ENCODE measurements at regions not wholly inside any gene's neighbourhood (a gene's known extent, or its start where the extent isn't known, plus 50 kb on each side); places are given as distances from the start of the nearest gene placed in this dataset.
"Not testable (repeated sequence)": the region's sequence is repeated elsewhere in the genome, so short reads cannot be mapped to it uniquely, and the experiment has no call there.

DNA sequence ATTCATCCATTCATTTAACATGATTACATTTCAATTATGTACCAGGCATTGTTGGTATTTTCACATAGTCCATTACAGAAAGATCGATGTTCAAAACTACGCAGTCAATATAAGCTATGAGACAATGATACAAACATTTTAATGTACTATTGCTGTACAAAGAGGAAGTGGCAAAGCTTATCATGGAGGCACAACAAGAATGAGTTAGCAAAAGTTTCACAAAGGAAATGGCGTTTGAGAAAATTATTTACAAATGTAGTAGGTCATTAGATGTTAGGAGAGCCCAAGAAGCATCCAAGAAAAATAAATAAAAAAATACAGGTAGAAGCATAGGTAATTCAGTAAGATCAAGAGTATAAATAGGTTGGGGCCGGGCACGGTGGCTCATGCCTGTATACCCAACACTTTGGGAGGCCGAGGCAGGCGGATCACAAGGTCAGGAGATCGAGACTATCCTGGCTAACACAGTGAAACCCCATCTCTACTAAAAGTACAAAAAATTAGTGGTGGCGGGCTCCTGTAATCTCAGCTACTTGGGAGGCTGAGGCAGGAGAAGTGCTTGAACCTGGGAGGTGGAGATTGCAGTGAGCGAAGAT is 1730.8 kb upstream of the CELF4 start:
- Mint-ChIP-seq H3K36me3 (no peaks in the 10 kb centered on the region), H3K27ac (no peak overlapping the region), H3K9me3 (peaks cover 9 to 24% of the 10 kb centered on the region in 2 donors)
- DNase-seq (ENCODE audit: low spot score in 2 of 2), result no peak
- ATAC-seq, result no peak

DNA sequence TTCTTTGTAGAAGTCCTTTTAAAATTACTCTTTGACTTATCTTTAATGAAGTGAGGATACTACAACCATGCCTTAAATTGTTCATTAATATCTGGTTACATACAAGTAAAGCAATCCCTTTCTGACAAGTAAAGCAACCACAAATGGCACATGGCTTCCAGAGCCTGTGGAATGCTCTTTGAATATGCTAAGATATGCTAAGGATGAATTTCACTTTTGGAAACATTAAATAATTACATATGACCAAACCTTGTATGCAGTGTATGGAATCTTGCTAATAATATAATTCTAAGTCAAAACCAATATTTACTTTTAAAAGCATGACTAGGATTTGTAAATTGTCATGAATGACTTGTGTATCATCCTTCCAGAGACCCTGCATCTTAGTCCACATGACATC is 1711.2 kb upstream of the CELF4 start:
- ATAC-seq (no peak), DNase-seq (ENCODE audit: low spot score in 2 of 2) (no peak)
- Mint-ChIP-seq H3K36me3 (no peaks in the 10 kb centered on the region), H3K9me3 (peaks cover 29 to 34% of the 10 kb centered on the region in 2 donors), H3K27ac (no peak overlapping the region)

GRCh38 chr18:39274535-39274934 is 1708.9 kb upstream of the CELF4 start:
- Mint-ChIP-seq H3K27ac (no peak overlapping the region), H3K9me3 (peaks cover 24 to 33% of the 10 kb centered on the region in 2 donors), H3K36me3 (no peaks in the 10 kb centered on the region)
- ATAC-seq (no peak), DNase-seq (ENCODE audit: low spot score in 2 of 2) (no peak)

- no peak for ATAC-seq
- H3K27ac Mint-ChIP-seq, result no peak overlapping the region
- no peaks in the 10 kb centered on the region for H3K36me3 Mint-ChIP-seq
- DNase-seq (ENCODE audit: low spot score in 2 of 2), result no peak
- H3K9me3 Mint-ChIP-seq, result peaks cover 19 to 21% of the 10 kb centered on the region in 2 donors
These were observed 1706.6 kb upstream of the CELF4 start for GRCh38 chr18:39272230-39272629.

GRCh38 chr18:39271654-39272053 is 1706.1 kb upstream of the CELF4 start:
- Mint-ChIP-seq H3K27ac (no peak overlapping the region), H3K36me3 (no peaks in the 10 kb centered on the region), H3K9me3 (peaks cover 18 to 20% of the 10 kb centered on the region in 2 donors)
- DNase-seq (ENCODE audit: low spot score in 2 of 2) (no peak), ATAC-seq (no peak)

DNA sequence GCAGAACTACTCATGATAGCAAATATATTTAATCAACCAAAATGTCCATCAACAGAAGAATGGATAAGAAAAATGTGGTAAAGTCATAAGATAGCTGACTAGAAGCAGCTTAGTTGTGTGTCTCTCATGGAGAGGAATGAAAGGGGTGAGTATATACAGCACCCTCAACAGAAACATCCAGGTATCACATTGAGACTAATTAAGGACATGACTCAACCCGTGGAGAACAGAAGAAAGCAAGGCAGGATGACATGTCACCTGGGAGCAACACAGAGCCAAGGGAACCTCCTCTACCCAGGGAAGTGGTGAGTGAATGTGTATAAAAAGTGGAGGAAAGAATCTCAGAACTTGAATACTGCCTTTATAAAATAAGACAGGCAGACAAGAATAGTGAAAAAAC is 1695.0 kb upstream of the CELF4 start:
- no peak overlapping the region for H3K27ac Mint-ChIP-seq
- DNase-seq (ENCODE audit: low spot score in 2 of 2) (no peak), ATAC-seq (no peak)
- H3K36me3 Mint-ChIP-seq, result peaks cover 0 to 18% of the 10 kb centered on the region in 2 donors
- peaks cover 12 to 19% of the 10 kb centered on the region in 2 donors for H3K9me3 Mint-ChIP-seq

GRCh38 chr18:39259736-39260135 is 1694.1 kb upstream of the CELF4 start:
- H3K36me3 Mint-ChIP-seq, result peaks cover 0 to 15% of the 10 kb centered on the region in 2 donors

DNA sequence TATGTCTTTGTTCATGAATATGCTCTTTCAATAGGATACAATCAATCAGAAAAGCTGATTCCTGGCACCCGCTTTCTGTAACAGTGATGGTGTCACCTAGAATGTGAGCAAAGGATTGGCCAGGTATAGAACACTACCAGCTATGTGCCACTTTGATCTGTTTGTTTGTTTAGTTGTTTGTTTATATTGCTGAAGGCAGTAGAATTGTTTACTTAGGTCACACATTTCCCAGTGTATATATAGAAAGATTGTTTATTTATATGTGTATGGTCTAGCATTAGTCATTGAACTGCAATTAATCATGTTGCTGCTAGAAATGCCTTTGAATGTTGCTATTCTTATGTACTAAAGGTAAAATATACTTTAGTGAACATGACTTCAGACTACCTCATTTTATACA is 1678.6 kb upstream of the CELF4 start:
- ATAC-seq (no peak), DNase-seq (ENCODE audit: low spot score in 2 of 2) (no peak)
- Mint-ChIP-seq H3K36me3 (no peaks in the 10 kb centered on the region), H3K9me3 (peaks cover 7 to 10% of the 10 kb centered on the region in 2 donors), H3K27ac (no peak overlapping the region)

More at GRCh38 chr18:39259736-39260135, 1694.1 kb upstream of the CELF4 start:
- Mint-ChIP-seq H3K27ac (no peak overlapping the region), H3K9me3 (peaks cover 12 to 17% of the 10 kb centered on the region in 2 donors)
- no peak for ATAC-seq
- no peak for DNase-seq (ENCODE audit: low spot score in 2 of 2)

GRCh38 chr18:39241534-39241933 is 1675.9 kb upstream of the CELF4 start:
- H3K9me3 Mint-ChIP-seq, result peaks cover 7 to 8% of the 10 kb centered on the region in 2 donors
- no peak for DNase-seq (ENCODE audit: low spot score in 2 of 2)
- no peak overlapping the region for H3K27ac Mint-ChIP-seq
- no peak for ATAC-seq
- no peaks in the 10 kb centered on the region for H3K36me3 Mint-ChIP-seq

DNA sequence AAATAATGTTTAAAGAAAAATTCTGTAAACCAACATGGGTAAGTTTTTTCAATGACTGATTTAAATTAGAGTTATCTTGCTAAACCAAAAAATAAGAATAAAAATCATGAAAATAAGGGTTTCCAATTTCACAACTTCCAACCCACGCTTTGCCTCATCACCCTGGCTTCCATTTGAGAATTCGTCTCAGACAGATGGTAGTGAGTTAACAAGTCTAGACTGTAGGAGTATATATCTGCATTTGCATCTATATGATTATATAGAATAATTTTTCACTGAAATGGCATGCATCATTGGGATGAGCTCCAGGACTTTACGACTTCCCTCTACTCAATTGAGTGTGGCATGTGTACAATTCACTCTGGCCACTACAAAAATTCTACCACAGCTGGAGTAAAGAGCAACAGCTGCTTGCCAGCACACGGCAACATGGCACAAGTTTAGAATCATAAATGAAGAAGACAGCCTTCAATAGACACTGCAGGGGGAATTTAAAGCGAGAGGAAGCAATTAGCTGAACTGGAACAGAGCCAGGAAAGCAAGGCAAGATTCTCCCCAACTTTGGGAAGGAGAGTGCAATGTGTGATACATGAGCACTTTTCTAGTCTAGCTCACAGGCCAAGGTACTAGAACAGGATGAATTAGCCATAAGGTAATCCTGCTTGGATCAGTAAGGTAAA is 1673.5 kb upstream of the CELF4 start:
- Mint-ChIP-seq H3K36me3 (no peaks in the 10 kb centered on the region), H3K9me3 (peaks cover 7 to 8% of the 10 kb centered on the region in 2 donors), H3K27ac (no peak overlapping the region)
- DNase-seq (ENCODE audit: low spot score in 2 of 2) (no peak), ATAC-seq (no peak)

GRCh38 chr18:39235118-39235719 is 1669.6 kb upstream of the CELF4 start:
- no peaks in the 10 kb centered on the region for H3K36me3 Mint-ChIP-seq
- H3K27ac Mint-ChIP-seq, result no peak overlapping the region
- H3K9me3 Mint-ChIP-seq, result peaks cover 6 to 19% of the 10 kb centered on the region in 2 donors
- DNase-seq (ENCODE audit: low spot score in 2 of 2), result no peak
- no peak for ATAC-seq

- Mint-ChIP-seq H3K27ac (no peak overlapping the region), H3K9me3 (peaks cover 15 to 33% of the 10 kb centered on the region in 2 donors), H3K36me3 (no peaks in the 10 kb centered on the region)
- ATAC-seq, result no peak
- no peak for DNase-seq (ENCODE audit: low spot score in 2 of 2)
These were observed 1667.3 kb upstream of the CELF4 start for GRCh38 chr18:39232937-39233336.

GRCh38 chr18:39232490-39232889 is 1666.9 kb upstream of the CELF4 start:
- no peak for DNase-seq (ENCODE audit: low spot score in 2 of 2)
- no peak overlapping the region for H3K27ac Mint-ChIP-seq
- no peak for ATAC-seq
- peaks cover 13 to 30% of the 10 kb centered on the region in 2 donors for H3K9me3 Mint-ChIP-seq
- no peaks in the 10 kb centered on the region for H3K36me3 Mint-ChIP-seq

DNA sequence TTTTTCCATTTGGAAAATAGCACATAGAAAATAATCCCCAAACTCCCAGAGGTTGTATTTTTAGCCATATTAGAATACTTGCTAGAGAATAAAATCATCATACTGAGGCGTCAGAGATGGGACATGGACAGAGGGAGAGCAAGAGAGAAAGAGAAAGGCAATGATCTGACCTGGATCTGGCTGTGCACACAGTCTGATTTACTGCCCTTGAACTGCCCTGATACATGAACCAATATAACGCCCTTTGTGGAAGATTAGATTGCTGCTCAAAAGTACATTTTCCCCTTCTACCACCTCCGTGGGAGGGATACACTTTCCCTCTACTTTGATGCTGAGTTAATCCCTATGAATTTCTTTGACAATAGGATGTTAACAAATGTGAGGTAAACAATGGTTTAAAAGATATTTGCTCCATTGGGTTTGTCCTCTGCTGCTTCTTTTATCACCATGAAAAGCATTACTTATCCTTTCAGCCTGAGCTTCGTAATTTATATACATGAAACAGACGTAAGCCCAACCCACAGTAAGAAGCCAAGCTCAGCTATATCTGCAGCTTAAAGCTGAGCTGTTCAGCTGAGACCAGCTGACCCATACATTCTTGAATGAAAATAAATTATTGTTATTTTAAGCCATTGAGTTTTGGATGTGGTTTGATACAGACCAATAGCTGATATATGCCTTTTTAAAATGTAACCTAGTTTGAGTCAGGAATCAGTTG is 1664.6 kb upstream of the CELF4 start:
- ATAC-seq, result no peak
- DNase-seq (ENCODE audit: low spot score in 2 of 2), result no peak
- Mint-ChIP-seq H3K36me3 (no peaks in the 10 kb centered on the region), H3K9me3 (peaks cover 18 to 40% of the 10 kb centered on the region in 2 donors), H3K27ac (no peak overlapping the region)

GRCh38 chr18:39227769-39228168 is 1662.2 kb upstream of the CELF4 start:
- not testable (repeated sequence) for H3K36me3 Mint-ChIP-seq; H3K27ac Mint-ChIP-seq; DNase-seq (ENCODE audit: low spot score in 2 of 2); ATAC-seq
- peaks cover 18 to 42% of the 10 kb centered on the region in 2 donors for H3K9me3 Mint-ChIP-seq

GRCh38 chr18:39225373-39225772 is 1659.8 kb upstream of the CELF4 start:
- ATAC-seq (no peak), DNase-seq (ENCODE audit: low spot score in 2 of 2) (no peak)
- H3K27ac Mint-ChIP-seq, result no peak overlapping the region
- H3K9me3 Mint-ChIP-seq, result peaks cover 24 to 35% of the 10 kb centered on the region in 2 donors
- no peaks in the 10 kb centered on the region for H3K36me3 Mint-ChIP-seq

DNA sequence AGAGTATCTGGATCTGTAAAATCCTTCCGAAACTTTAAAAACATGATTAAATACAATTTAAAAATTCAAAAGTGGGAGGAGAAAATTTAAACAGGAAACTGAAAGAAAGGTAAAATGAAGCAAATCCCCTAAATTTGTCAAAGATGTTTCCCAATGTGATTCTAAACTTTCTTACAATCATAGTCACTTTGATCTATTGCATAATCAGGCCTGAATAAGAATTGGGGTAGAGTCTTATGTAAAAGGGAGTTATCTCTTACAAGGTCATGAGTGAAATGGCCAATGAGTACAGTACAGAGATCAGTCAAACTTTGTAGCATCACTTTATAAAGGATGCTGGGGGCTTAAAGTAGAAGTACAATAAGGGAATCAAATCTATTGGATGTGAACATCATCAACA is 1657.7 kb upstream of the CELF4 start:
- peaks cover 15 to 19% of the 10 kb centered on the region in 2 donors for H3K9me3 Mint-ChIP-seq
- H3K36me3 Mint-ChIP-seq, result no peaks in the 10 kb centered on the region
- H3K27ac Mint-ChIP-seq, result no peak overlapping the region
- ATAC-seq (no peak), DNase-seq (ENCODE audit: low spot score in 2 of 2) (no peak)

Measured in activated naive CD4-positive, alpha-beta T cell treated with anti-CD3 and anti-CD28 coated beads, Interleukin-2, amount 50 U/mL, for 72 hours (primary cell).